ENCODE measurements at regions not wholly inside any gene's neighbourhood (a gene's known extent, or its start where the extent isn't known, plus 50 kb on each side); places are given as distances from the start of the nearest gene placed in this dataset.

DNA sequence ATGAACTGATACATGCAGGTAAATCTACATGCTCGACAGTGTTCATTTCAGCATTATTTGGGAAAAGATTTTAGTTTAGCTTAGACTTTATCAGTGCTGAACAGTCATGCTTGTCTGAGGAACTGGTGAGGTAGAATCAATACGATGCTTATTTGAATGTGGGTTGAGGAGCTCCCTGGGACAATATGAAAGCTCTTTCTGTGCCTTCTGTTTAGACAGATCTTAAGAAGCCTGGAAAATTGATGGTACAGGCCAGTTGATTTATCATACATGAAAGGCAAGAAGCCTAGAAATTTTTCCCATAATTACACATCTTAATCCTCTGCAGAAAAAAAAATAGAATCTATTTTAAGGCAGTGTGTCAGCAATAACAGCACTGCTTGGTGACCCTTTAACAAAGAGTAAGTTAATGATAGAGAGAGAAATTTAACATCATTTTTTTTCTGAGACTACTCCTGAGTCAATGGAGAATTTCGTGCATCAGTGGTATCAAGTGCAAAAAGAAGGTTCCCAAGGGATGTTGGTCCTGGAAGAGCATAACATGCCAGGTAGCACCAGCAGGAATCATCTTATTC lies 252.2 kb upstream of the CDH20 start:
- DNase-seq = no peak

DNA sequence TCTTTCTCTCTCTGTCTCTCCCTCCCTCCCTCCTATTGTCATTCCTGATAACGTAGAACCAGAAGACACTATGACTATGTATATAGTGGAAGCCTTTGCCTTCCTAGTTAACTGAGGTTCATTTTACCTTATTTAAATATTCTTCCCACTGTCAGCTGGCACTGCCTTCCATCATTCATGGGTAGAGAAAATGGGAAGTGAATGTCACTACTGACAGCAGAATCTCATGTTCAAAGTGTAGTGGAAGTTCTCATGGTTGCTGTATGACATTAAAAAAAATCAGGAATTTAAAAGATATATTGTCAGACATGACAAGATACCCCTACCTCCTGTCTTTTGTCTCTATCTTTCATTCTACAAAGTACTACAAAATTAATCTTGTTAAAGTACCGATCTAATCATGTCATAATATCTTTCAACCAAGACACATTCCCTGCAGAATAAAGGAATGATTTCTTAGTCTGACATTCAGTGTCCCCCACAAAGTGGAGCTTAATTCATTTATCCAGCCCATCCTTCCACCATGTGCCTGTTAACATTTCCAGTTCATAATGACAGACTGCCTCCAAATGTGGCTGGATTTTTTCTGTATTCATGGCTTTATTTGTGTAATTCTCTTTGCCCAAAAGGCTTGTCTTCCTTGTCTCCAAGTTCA lies 250.1 kb upstream of the CDH20 start:
- DNase-seq = no peak

DNA sequence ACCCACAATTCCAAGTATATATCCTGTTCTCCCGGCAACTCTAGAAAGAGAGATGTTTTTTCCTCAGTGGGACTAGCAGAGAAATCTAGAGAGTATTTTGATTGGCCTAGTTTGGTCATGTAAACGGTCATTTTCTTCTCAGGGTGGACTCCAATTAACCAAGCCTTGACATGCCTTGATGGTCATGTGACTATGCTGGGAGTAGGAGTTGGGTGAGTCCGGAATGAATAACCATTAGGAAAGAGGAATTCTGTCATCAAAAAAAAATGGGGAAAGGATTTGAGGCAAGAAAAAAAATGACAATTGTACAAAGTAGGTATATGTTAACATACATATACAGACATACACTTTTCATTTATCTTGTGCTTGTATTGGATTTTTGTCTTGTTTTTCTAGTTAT lies 248.2 kb upstream of the CDH20 start:
- no peak for DNase-seq

DNA sequence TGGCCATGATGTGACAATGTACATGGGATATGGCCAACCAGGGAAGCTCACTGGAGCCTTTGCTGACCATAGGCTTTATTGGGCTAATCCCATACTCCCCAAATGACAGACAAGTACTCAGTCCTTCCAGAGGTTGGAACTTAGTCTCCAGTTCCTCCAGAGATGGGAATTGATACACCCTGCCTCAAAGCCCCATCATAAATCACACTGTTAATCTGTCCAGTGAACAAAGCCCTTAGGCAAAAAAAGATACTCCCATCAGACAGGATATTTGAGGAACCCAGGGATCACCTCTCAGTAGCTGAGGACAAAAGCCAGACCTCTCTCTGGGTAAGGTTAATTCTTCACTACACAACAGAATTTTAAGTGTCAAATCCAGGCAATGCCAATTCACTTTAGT lies 247.5 kb upstream of the CDH20 start:
- DNase-seq = peak; percentile 66

DNA sequence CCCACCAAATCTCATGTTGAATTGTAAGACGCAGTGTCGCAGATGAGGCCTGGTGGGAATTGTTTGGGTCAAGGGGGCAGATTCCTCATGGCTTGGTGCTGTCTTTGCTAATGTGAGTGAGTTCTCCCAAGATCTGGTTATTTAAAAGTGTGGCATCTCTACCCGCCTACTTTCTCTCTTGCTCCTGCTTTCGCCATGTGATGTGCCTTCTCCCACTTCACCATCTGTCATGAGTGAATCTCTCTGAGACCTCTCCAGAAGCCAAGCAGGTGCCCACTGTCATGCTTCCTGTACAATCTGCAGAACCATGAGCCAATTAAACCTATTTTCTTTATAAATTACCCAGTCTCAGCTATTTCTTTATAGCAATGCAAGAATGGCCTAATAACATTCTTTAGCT lies 246.6 kb upstream of the CDH20 start:
- DNase-seq = no peak

DNA sequence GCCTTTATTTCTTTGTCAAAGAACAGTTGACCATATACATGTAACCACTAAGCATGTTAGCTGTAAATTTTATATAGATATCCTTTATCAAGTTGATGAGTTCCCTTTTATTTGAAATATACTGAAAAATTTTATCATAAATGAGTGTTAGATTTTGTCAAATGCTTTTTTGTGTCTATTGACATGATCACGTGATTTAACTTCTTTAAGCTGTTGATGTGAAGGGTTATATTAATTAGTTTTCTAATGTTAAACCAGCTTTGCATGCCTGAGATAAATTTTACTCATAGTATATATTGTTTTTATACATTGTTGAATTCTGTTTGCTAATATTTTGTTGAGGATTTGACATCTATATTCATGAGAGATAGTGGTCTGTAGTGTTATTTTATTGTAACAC lies 241.9 kb upstream of the CDH20 start:
- DNase-seq = no peak

DNA sequence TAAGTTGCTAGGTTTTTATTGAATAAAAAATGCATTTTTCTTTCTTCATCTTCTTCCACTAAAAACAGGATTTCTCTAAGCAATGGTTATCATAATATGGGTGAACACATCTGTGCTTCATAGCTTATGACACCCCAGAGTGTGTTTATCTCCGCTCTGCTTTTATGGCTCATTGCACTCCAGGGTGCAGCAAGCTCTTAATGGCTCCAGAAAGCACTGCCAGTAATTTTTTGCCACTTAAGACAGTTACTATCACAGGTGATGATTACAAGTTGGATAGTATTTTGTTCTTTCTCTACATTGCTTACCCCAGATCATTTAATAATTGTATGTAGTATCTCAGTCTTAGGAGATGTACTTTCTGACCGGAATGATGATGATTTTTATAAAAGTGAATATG lies 239.3 kb upstream of the CDH20 start:
- DNase-seq = no peak

DNA sequence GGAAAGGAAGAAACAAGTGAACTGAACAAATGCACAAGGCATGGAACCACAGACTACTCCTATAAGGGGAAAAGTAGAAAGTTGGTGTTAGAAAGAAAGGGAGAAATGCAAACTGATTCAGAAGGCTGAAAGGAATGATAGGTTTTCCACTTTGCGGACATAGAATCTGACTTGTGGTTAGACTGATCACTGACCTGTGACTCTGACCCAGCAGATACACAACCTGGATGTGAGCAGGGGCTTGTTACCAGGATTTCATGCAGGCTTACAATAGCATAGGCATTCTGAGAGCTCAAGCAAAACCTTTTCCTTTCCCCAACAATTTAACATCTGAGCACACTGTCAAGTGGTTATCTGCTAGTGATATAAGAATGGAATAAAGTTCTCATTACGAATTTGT lies 237.0 kb upstream of the CDH20 start:
- DNase-seq = peak; percentile 20

DNA sequence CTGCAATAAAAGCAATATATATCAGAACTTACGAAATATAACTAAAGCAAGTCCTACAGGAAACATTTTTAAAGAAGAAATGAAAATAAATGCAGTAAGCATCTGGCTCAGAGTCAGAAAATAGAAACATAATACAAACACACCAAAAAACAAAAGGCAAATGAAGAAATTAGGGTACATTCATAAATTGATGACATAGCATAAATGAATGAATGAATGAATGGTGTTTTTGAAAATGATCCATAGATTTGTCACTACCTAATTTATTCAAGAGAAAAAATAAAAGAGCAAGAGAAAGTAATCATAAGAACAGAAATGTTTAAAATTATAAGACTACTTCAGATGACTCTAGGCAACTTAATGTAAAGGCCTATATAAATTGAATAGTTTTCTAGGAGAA lies 226.1 kb upstream of the CDH20 start:
- no peak for DNase-seq

DNA sequence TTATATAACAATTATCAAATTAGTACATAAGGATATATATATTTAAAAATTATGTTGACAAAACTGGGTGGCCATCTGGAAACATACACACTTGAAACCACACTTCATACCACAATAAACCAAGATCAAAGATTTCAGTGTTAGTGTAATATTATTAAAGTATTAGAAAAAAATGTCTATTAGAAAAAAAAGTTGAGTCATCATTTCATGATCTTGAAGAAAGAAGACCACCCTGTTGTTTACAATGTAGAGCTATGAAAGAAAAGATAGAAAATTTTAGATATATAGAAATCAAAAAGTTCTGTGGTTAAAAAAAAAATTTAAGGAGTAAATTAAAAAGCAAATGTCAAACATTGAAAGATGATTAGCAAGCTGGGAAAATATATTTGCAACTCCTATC lies 224.5 kb upstream of the CDH20 start:
- DNase-seq = no peak

DNA sequence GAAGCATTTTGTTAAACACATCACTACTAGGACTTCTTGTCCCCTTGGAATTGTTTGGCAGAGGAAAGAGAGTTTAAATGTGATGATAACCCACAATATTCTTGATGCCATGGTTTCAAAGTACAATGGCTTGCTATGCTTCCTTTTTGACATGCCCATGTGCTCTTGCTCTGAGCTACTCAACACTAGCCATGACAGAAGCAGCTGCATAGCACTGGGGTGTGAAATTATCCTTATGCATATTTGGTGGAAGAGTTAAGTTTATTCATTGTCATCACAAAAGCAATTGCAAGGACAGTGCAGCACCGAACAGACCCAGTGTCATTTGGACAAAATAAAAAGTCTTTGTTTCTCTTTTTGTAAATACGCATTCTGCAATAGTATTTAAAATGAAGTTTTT lies 209.9 kb upstream of the CDH20 start:
- DNase-seq = no peak

DNA sequence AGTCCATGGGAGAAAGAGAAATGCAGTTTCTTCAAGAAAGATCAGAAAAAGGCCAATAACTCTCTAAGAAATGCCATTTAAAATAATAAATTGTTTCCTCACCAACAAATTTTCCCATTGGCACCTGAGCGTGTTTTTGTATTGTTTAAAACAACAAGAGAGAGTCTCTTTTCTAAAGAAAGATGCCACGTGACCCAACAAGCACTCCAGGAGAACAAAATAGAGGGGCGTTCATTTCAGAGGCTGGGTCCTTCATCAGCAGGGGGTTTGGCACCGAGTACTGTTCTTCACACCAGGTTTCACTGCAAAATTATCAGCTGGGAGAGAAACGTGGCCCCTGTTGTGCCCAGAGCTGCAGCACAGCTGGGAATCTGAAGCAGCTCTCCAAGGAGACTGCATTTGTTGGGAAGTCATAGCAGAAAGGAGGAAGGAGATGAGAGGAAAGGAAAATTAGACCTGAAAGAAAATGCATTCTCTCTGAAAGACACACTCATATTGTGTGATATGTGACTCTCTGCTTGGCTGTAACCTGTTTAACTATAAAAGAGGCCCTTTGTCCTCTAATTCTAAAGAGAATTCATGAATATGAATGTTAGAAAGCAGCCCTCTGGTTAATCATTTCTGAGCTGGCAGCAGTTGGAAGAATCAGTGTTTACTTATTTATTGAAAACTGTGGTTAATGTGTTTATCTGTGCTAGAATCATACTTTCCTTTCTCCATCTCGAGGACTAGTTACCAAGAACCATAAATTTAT lies 205.3 kb upstream of the CDH20 start:
- peak; percentile 12 for DNase-seq

DNA sequence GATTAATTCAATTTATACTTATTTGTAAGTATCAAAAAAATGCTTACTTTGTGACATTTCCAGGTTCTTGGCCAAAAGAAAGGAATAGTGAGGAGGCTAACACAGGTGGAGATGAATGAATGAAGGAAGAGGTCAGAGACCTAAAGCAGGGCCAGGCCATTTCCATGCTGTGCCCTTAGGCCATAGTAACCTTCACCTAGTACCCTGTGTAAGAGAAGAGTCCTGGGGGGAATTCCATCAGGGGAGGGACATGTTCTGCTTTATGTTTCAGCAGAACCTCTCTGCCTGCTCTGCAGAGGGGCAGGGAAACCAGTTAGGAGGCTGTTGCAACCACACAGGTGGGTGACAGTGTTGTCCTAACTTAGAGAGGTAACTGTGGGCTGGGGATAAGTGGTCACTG lies 204.2 kb upstream of the CDH20 start:
- DNase-seq = no peak

DNA sequence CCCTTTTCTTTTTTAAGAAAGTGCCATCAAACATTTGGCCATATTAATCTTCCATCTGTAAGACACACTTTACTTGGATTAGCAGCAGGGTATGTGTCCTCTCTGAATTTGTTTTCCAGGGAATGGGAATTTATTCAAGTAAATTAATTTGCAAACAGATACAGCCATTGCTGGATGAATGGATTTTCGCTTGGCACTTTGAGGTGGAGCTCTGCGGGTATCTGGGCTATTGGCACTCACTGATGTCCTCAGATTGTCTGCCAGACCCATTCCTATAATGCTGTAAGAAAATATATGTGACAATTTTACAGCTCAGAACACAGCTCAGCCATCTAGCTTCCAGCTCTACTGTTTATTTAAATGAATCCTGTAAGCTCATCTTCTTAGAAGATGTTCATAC lies 201.2 kb upstream of the CDH20 start:
- DNase-seq = no peak

DNA sequence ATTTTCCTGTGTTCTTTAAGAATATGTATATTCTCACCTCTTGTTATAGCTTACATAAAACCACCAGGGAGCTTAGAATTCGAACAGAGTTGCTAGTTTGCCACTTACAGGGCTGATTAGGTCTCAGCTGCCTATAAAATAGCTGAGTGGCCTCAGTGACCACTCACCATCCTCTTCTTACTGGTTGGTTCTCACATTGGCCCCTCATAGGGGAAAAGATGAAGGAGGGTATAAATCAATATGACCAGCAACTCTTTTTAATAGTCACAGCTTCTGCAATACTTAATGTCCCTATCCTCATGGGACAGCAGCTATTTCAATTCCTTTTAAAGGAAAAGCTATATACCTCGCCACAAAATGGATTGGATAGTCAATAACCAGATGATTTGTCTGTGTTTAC lies 199.4 kb upstream of the CDH20 start:
- no peak for DNase-seq

DNA sequence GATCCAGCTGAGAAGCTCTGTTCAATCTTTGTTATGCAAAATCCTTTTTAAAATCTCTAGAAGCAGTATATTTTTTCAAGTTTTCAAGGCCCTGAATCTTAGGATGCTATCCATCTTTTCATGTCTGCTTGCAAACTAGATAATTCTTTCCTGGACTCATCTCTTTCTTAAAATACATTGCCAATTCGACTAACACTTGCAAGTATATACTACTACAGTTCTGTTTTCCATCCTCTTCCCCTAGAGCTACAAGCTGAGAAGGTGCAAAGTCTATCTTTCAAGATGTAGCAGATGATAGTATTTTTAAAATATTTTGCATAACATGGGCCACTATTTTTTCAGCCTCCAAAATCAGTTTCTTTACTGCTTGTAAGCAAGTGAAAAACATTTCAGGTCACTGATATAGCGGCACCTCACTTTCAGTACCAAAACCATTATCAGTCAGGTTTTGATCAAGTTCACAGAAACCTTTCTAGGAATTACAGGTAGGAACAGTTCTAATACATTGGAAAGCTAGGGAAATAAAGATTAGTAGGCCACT lies 196.4 kb upstream of the CDH20 start:
- no peak for DNase-seq

DNA sequence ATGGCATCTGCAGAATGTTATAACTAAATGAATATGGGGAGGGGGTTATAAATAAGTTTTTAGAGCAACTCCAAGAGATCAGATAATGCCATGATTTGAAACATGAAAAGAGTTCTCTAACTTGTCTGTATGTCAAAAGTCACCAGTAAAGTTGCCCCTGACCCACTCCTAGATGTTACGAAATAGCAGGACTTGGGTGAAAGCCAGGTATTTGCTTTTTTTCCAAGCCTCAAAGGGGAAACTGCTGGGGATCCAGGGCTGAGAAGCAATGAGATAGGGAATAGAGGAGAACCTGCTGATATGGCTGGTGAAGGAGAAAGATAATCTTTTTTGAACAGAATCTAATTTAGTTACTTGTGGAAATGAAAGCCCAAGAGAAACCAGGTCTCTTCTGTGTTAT lies 191.5 kb upstream of the CDH20 start:
- no peak for DNase-seq

DNA sequence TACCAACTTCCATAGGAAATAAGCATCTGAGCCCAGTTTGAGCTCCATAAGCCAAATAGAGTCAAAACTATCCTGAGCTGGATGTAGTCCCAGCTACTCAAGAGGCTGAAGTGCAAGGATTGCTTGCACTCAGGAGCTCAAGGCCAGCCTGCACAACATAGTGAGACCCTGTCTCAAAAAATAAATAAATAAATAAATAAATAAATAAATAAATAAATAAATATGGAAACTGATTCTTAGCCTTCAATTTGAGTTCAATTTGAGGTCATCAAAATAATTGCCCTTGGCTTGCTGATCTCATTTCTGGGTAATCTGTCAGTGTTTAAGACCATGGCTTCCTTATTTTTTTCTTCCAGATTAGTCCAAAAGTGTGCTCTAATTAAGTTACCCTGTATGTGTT lies 184.9 kb upstream of the CDH20 start:
- no peak for DNase-seq

DNA sequence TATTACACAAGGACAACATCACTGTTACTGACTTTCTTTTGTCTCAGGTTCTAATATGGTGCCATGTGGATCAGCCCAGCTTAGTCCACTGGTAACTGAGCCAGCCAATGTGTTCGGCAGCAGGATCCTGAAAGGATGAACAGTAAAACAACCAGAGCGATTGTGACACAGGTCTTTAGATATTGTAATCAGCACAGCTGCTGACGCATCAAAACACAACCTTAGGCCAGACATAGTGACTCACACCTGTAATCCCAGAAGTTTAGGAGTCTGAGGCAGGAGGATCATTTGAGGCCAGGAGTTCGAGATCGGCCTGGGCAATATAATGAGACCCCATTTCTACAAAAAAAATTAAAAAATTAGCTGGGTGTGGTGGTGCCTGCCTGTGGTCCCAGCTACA lies 183.4 kb upstream of the CDH20 start:
- DNase-seq = no peak

DNA sequence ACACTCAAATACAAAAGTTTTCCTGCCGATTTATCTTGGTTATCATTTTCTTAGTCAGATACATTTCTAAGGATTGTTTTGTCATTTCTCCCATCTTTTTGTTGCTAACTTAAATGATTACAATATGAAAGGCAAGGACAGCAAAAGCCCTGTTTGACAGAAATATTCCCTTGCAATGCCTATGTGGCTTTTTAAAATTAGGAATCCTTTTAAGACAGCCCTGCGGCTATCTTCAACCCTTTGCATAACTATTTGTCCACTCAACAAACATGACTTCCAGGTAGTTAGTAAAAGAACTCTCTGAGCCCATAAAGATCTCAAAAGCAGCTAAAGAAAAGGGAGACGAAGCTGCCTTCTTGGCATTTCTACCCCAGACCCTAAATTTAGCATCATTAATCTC lies 179.7 kb upstream of the CDH20 start:
- no peak for DNase-seq

DNA sequence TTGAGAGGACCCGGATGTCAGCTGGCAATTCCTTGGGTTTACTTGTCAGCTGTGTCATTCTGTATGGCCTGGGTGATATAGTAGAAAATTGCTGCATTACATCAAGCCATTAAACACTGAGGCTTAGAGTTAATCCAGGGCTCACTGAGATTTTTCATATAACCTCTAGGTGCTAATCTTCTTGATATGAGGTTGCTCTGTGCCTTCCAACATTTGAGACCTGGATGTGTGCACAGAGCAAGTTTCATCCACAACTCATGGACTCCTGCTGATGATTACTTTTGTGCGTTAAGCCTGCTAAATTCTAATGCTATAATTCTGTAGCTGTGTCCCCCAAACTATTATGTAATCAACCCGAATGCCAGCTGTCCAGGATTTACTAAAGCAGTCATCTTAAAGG lies 178.4 kb upstream of the CDH20 start:
- DNase-seq = no peak

DNA sequence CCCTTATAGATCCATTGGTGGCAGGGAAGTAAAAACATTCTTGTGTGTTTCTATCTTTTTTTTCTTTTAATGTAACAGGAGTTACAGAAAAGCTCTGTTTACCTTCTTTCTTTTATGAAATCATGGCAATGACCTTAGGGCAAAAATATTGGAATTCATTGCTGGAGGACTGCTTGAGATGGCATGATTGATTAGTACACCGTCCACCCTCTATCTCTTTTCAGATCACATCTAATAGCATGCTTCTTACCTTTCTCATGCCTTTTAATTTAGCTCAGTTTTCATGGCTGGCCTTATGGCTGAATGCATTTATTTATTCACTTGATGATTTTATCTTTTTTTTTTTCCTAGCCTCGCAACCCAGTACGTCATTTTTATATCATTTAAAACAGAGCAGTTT lies 177.6 kb upstream of the CDH20 start:
- no peak for DNase-seq

DNA sequence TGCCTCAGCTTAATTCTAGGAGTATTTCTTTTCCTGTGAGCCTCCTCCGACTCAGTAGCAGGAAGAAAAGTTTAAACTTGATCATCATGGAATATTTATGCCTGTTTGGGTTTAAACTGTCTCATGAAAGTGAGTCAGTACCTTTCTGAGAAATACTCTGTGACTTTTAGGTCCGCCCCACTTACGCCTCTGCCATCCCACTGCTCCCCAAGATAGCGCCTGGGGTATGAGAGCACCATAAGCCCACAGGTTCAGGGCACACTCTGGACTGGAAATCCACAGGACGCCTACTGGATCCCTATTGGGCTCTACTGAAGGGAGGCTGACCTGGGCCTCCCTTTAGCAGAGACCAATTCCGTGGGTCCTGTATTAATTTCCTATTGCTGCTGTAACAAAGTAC lies 175.8 kb upstream of the CDH20 start:
- DNase-seq = no peak

DNA sequence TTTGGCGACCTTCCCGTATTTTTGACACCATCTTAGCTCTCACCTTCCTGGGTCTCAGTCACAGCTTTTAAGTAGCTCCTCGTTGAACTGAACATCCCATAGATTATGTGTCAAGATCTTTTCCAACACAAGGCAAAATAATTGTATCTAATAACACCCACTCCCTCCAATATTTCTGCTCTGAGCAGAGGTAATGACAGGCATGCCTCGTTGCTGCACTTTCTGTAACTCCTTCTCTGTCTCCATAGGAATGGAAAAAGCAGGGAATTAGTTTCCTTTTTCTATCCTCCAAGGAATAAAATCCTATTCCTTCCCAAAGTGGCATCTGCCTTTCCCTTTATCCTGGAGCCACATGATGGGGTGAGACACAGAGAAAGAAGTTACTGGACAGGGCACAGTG lies 174.0 kb upstream of the CDH20 start:
- DNase-seq = no peak

Data from renal pelvis (tissue), 1 donor.